GM23338 (cell line): ENCODE measurements at regions not wholly inside any gene's neighbourhood (a gene's known extent, or its start where the extent isn't known, plus 50 kb on each side); places are given as distances from the start of the nearest gene placed in this dataset.

Source experiments
- ATAC-seq: fragments of 200-7000 bp; cut with Tn5 transposase; 3 replicates; pipeline ENCODE4 v1.9.1; 2020
- DNase-seq: peaks from one replicate; pipeline ENCODE4 v3.0.0-alpha.2; 2015; ENCODE audit warnings: low spot score
- H2AFZ ChIP-seq: fragments of 200-600 bp; sonication (generic); 2 replicates; pipeline ENCODE4 v1.8.0; 2016; ENCODE audit warnings: antibody characterized with exemption, mild to moderate bottlenecking, moderate library complexity
- H3F3A ChIP-seq: fragments of 200-600 bp; sonication (generic); replicated peaks from 2 replicates; pipeline ENCODE4 v1.8.0; 2017; ENCODE audit warnings: antibody characterized with exemption, mixed run types, low read depth
- H3K27ac ChIP-seq: fragments of 200-600 bp; sonication (generic); 2 replicates; pipeline ENCODE4 v1.6.1; 2016; ENCODE audit warnings: low read depth
- H3K27me3 ChIP-seq: fragments of 200-600 bp; sonication (generic); 2 replicates; pipeline ENCODE4 v1.8.0; 2016; ENCODE audit warnings: mild to moderate bottlenecking, mixed run types, moderate library complexity; ENCODE audit not compliant: insufficient read depth
- H3K36me3 ChIP-seq: fragments of 200-600 bp; sonication (generic); 2 replicates; pipeline ENCODE4 v1.8.0; 2016; ENCODE audit warnings: mild to moderate bottlenecking; ENCODE audit not compliant: insufficient read depth
- H3K4me1 ChIP-seq: fragments of 200-600 bp; sonication (generic); 2 replicates; pipeline ENCODE4 v1.8.0; 2016; ENCODE audit warnings: mild to moderate bottlenecking, moderate library complexity; ENCODE audit not compliant: insufficient read depth
- H3K4me2 ChIP-seq: fragments of 200-600 bp; sonication (generic); 2 replicates; pipeline ENCODE4 v1.7.1; 2017; ENCODE audit warnings: mixed run types
- H3K4me3 ChIP-seq: fragments of 200-600 bp; sonication (generic); 2 replicates; pipeline ENCODE4 v1.6.1; 2016; ENCODE audit warnings: mixed run types
- H3K79me2 ChIP-seq: fragments of 200-600 bp; sonication (generic); replicated peaks from 2 replicates; pipeline ENCODE4 v1.8.0; 2017; ENCODE audit warnings: mild to moderate bottlenecking; ENCODE audit not compliant: insufficient read depth
- H3K9me2 ChIP-seq: fragments of 200-600 bp; sonication (generic); 2 replicates; pipeline ENCODE4 v1.8.0; 2017; ENCODE audit not compliant: insufficient read depth
- H4K20me1 ChIP-seq: fragments of 200-600 bp; sonication (generic); replicated peaks from 2 replicates; pipeline ENCODE4 v1.8.0; 2017; ENCODE audit warnings: mild to moderate bottlenecking; ENCODE audit not compliant: insufficient read depth
- H3K27ac Mint-ChIP-seq: 2 replicates; pipeline ENCODE4 v1.8.0; 2020; ENCODE audit warnings: inconsistent platforms, mild to moderate bottlenecking, moderate library complexity, mixed read lengths
- H3K27me3 Mint-ChIP-seq: 3 replicates; pipeline ENCODE4 v1.8.0; 2022; ENCODE audit warnings: low read depth, mild to moderate bottlenecking, moderate library complexity, mixed read lengths, inconsistent platforms; ENCODE audit not compliant: insufficient read depth, poor library complexity
- H3K36me3 Mint-ChIP-seq: 3 replicates; pipeline ENCODE4 v1.8.0; 2021; ENCODE audit warnings: low read depth, mild to moderate bottlenecking, inconsistent platforms, moderate library complexity, mixed read lengths
- H3K4me1 Mint-ChIP-seq: 3 replicates; pipeline ENCODE4 v1.8.0; 2020; ENCODE audit warnings: mild to moderate bottlenecking, inconsistent platforms, mixed read lengths
- H3K4me3 Mint-ChIP-seq: 3 replicates; pipeline ENCODE4 v1.8.0; 2021; ENCODE audit warnings: moderate library complexity, mild to moderate bottlenecking, inconsistent platforms, mixed read lengths
- H3K9me3 Mint-ChIP-seq: 3 replicates; pipeline ENCODE4 v1.8.0; 2020; ENCODE audit warnings: moderate library complexity, mild to moderate bottlenecking, inconsistent platforms, mixed read lengths
- CREB1 ChIP-seq: fragments of 250-450 bp; sonication (Bioruptor Pico); IDR thresholded peaks from 2 replicates; pipeline ENCODE4 v1.5.0; 2020; ENCODE audit warnings: low read depth, mild to moderate bottlenecking, moderate library complexity
- CTCF ChIP-seq, 2 experiments: fragments of 200-600 bp in 1 of 2; sonication (generic) in 1 of 2; conservative IDR thresholded peaks; 2 replicates each; pipeline versions ENCODE4 v1.5.1 to v1.6.1; 2016 to 2017; ENCODE audit warnings: antibody characterized with exemption in 2 of 2, low read depth in 2 of 2, mild to moderate bottlenecking in 2 of 2, moderate library complexity in 1 of 2
- EZH2 ChIP-seq: fragments of 200-600 bp; sonication (generic); IDR thresholded peaks from one replicate; pipeline ENCODE4 v1.8.0; 2017; ENCODE audit warnings: antibody characterized with exemption, mild to moderate bottlenecking, low read depth; ENCODE audit not compliant: unreplicated experiment
- EZH2phosphoT487 ChIP-seq: fragments of 200-600 bp; sonication (generic); IDR thresholded peaks from one replicate; pipeline ENCODE4 v1.8.1; 2018; ENCODE audit warnings: antibody characterized with exemption; ENCODE audit not compliant: unreplicated experiment
- JUNB ChIP-seq: IDR thresholded peaks from one replicate; pipeline ENCODE4 v1.6.1; 2016; ENCODE audit warnings: antibody characterized with exemption; ENCODE audit not compliant: unreplicated experiment
- NANOG ChIP-seq: IDR thresholded peaks from 2 replicates; pipeline ENCODE4 v1.6.1; 2016; ENCODE audit warnings: antibody characterized with exemption, borderline replicate concordance
- POLR2AphosphoS5 ChIP-seq: IDR thresholded peaks from 2 replicates; pipeline ENCODE4 v1.6.1; 2016; ENCODE audit warnings: antibody characterized with exemption, low read depth
- REST ChIP-seq: IDR thresholded peaks from one replicate; pipeline ENCODE4 v1.6.1; 2018; ENCODE audit warnings: antibody characterized with exemption; ENCODE audit not compliant: unreplicated experiment
- STAT1 ChIP-seq: IDR thresholded peaks from one replicate; pipeline ENCODE4 v1.6.1; 2016; ENCODE audit warnings: antibody characterized with exemption; ENCODE audit not compliant: unreplicated experiment
- ZNF114 ChIP-seq: fragments of 250-450 bp; sonication (Bioruptor Pico); IDR thresholded peaks from 2 replicates; pipeline ENCODE4 v1.5.0; 2020; ENCODE audit warnings: mild to moderate bottlenecking, moderate library complexity
- ZNF331 ChIP-seq: fragments of 250-450 bp; sonication (Bioruptor Pico); IDR thresholded peaks from 2 replicates; pipeline ENCODE4 v1.5.0; 2020; ENCODE audit warnings: low read depth, mild to moderate bottlenecking, moderate library complexity
- TF ChIP-seq, protein P1 (sequence below): IDR thresholded peaks from 2 replicates; pipeline ENCODE4 v1.6.1; 2016; ENCODE audit warnings: antibody characterized with exemption
- TF ChIP-seq, protein P2 (sequence below): fragments of 250-450 bp; sonication (Bioruptor Pico); IDR thresholded peaks from 2 replicates; pipeline ENCODE4 v1.5.0; 2020; ENCODE audit warnings: mild to moderate bottlenecking, moderate library complexity

DNA sequence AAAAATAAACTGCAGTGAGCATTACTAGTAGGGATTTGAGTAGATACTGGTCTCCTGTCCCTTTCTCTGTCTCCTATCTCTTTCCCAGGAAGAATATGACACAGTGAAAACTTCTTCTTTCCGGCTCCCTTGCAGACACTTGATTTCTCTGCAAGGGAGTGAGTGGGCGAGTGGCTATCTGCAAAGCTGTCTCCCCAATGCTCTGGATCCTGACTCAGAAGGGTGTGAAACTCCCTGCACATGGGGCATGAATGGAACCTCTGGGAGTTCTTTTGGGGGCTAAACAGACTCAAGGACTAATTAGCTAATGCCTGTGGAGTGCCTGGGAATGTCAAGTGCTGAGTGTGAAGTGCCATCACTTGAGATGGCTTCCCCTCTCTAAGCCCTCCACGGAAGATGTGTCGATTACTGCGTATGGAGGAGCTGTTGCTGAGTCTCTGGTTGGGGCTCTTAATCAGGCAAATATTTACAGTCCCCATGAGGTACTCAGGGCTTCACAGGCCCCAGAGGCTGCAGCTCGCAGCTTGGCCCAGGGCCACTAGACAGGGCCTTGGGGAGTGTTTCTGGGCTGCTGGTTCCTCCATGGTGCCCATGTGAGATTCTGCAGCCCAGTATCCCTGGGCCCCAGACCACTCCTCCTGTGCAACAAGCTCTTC, 139.8 kb downstream of the RPS24 start:
- Histone ChIP-seq H3K27me3 (no peaks in the 10 kb centered on the region), H2AFZ (no peak overlapping the region), H3K36me3 (no peaks in the 10 kb centered on the region), H3K9me2 (peaks cover 15% of the 10 kb centered on the region; the same call in 1 of the 2 replicates), H3F3A (no peaks in the 10 kb centered on the region), H3K79me2 (no peaks in the 10 kb centered on the region), H3K4me1 (peaks cover 26% of the 10 kb centered on the region), H3K4me2 (no peak overlapping the region), H4K20me1 (no peaks in the 10 kb centered on the region), H3K4me3 (no peak overlapping the region), H3K27ac (no peak overlapping the region)
- Mint-ChIP-seq H3K27ac (no peak overlapping the region), H3K36me3 (peaks cover 3% of the 10 kb centered on the region; the same call in 1 of the 3 replicates), H3K9me3 (peaks cover 8% of the 10 kb centered on the region), H3K4me3 (no peak overlapping the region), H3K27me3 (peaks cover 10% of the 10 kb centered on the region), H3K4me1 (peaks cover 40% of the 10 kb centered on the region)
- TF ChIP-seq EZH2: no peak
- no peak for TF ChIP-seq REST
- no peak for TF ChIP-seq ZNF114 (CRISPR knock-in tag)
- TF ChIP-seq CTCF (conservative IDR thresholded peaks at IDR 0.05; ENCODE audit: low read depth in 2 of 2): no peak
- TF ChIP-seq NANOG: no peak
- no peak for TF ChIP-seq EZH2phosphoT487
- TF ChIP-seq CREB1: no peak
- TF ChIP-seq, protein P1, sequence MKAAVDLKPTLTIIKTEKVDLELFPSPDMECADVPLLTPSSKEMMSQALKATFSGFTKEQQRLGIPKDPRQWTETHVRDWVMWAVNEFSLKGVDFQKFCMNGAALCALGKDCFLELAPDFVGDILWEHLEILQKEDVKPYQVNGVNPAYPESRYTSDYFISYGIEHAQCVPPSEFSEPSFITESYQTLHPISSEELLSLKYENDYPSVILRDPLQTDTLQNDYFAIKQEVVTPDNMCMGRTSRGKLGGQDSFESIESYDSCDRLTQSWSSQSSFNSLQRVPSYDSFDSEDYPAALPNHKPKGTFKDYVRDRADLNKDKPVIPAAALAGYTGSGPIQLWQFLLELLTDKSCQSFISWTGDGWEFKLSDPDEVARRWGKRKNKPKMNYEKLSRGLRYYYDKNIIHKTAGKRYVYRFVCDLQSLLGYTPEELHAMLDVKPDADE: no peak
- TF ChIP-seq JUNB: no peak
- no peak for TF ChIP-seq POLR2AphosphoS5
- TF ChIP-seq STAT1: no peak
- TF ChIP-seq, protein P2, sequence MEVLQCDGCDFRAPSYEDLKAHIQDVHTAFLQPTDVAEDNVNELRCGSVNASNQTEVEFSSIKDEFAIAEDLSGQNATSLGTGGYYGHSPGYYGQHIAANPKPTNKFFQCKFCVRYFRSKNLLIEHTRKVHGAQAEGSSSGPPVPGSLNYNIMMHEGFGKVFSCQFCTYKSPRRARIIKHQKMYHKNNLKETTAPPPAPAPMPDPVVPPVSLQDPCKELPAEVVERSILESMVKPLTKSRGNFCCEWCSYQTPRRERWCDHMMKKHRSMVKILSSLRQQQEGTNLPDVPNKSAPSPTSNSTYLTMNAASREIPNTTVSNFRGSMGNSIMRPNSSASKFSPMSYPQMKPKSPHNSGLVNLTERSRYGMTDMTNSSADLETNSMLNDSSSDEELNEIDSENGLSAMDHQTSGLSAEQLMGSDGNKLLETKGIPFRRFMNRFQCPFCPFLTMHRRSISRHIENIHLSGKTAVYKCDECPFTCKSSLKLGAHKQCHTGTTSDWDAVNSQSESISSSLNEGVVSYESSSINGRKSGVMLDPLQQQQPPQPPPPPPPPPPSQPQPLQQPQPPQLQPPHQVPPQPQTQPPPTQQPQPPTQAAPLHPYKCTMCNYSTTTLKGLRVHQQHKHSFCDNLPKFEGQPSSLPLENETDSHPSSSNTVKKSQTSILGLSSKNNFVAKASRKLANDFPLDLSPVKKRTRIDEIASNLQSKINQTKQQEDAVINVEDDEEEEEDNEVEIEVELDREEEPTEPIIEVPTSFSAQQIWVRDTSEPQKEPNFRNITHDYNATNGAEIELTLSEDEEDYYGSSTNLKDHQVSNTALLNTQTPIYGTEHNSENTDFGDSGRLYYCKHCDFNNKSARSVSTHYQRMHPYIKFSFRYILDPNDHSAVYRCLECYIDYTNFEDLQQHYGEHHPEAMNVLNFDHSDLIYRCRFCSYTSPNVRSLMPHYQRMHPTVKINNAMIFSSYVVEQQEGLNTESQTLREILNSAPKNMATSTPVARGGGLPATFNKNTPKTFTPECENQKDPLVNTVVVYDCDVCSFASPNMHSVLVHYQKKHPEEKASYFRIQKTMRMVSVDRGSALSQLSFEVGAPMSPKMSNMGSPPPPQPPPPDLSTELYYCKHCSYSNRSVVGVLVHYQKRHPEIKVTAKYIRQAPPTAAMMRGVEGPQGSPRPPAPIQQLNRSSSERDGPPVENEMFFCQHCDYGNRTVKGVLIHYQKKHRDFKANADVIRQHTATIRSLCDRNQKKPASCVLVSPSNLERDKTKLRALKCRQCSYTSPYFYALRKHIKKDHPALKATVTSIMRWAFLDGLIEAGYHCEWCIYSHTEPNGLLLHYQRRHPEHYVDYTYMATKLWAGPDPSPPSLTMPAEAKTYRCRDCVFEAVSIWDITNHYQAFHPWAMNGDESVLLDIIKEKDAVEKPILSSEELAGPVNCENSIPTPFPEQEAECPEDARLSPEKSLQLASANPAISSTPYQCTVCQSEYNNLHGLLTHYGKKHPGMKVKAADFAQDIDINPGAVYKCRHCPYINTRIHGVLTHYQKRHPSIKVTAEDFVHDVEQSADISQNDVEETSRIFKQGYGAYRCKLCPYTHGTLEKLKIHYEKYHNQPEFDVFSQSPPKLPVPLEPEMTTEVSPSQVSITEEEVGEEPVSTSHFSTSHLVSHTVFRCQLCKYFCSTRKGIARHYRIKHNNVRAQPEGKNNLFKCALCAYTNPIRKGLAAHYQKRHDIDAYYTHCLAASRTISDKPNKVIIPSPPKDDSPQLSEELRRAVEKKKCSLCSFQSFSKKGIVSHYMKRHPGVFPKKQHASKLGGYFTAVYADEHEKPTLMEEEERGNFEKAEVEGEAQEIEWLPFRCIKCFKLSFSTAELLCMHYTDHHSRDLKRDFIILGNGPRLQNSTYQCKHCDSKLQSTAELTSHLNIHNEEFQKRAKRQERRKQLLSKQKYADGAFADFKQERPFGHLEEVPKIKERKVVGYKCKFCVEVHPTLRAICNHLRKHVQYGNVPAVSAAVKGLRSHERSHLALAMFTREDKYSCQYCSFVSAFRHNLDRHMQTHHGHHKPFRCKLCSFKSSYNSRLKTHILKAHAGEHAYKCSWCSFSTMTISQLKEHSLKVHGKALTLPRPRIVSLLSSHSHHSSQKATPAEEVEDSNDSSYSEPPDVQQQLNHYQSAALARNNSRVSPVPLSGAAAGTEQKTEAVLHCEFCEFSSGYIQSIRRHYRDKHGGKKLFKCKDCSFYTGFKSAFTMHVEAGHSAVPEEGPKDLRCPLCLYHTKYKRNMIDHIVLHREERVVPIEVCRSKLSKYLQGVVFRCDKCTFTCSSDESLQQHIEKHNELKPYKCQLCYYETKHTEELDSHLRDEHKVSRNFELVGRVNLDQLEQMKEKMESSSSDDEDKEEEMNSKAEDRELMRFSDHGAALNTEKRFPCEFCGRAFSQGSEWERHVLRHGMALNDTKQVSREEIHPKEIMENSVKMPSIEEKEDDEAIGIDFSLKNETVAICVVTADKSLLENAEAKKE (CRISPR knock-in tag): no peak
- TF ChIP-seq ZNF331: no peak
- no peak for ATAC-seq
- DNase-seq: no peak
